ENCODE measurements at regions not wholly inside any gene's neighbourhood (a gene's known extent, or its start where the extent isn't known, plus 50 kb on each side); places are given as distances from the start of the nearest gene placed in this dataset. TPM values are rescaled to one million over a fixed set of nuclear protein-coding genes. Genes with fewer than 3 reads are reported as not detected.

DNA sequence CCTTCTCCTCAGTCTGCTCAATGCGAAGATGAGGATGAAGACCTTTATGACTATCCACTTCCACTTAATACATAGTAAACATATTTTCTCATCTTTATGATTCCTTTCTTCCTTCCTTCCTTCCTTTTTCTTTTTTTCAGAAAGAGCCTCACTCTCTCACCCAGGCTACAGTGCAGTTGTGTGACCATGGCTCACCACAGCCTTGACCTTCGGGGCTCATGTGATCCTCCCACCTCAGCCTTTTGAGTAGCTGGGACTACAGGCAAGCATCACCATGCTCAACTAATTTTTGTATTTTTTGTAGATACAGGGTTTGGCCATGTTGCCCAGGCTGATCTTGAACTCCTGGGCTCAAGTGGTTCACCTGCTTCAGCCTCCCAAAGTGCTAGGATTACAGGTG is 52.0 kb upstream of the RAP2B start:
- Histone ChIP-seq H3K4me3 (ENCODE audit: low read depth, low read length) (no peak overlapping the region), H3K27me3 (ENCODE audit: control insufficient read depth, insufficient read depth, low read length) (no peaks in the 10 kb centered on the region), H3K9me3 (ENCODE audit: control insufficient read depth, insufficient read depth, low read length) (no peaks in the 10 kb centered on the region), H3K27ac (ENCODE audit: low read depth, low read length) (no peak overlapping the region)
- no peak for DNase-seq (ENCODE audit: low read depth, low spot score)
- ChIA-PET POLR2A (interaction anchor here (0.6 kb wide), 1 partner anchor 81 kb away, joined by 4 read pairs; no protein-coding TSS in a partner anchor), CTCF (interaction anchor here (0.6 kb wide), 1 partner anchor 660 kb away, joined by 3 read pairs; no protein-coding TSS in a partner anchor)
- TF ChIP-seq CTCF (IDR thresholded peaks at IDR 0.05; ENCODE audit: low read depth, low read length) = no peak

GRCh38 chr3:153111016-153111415 is 51.0 kb upstream of the RAP2B start:
- Histone ChIP-seq H3K27ac (ENCODE audit: low read depth, low read length) (no peak overlapping the region), H3K27me3 (ENCODE audit: control insufficient read depth, insufficient read depth, low read length) (no peaks in the 10 kb centered on the region), H3K4me3 (ENCODE audit: low read depth, low read length) (no peak overlapping the region), H3K9me3 (ENCODE audit: control insufficient read depth, insufficient read depth, low read length) (no peaks in the 10 kb centered on the region)
- ChIA-PET CTCF (no interaction called here), POLR2A (interaction anchor here (1.0 kb wide), 1 partner anchor 50 kb away, joined by 3 read pairs; no protein-coding TSS in a partner anchor)
- no peak for TF ChIP-seq CTCF (IDR thresholded peaks at IDR 0.05; ENCODE audit: low read depth, low read length)
- DNase-seq (ENCODE audit: low read depth, low spot score) = no peak

Small RNA genes lying in the stretch of these regions (small RNA-seq; reads per million reads assigned to genes)
- gene HMGN2P13 (ENCODE audit: insufficient read length, low read depth) = not detected

Data from AG04450 (cell line).